ENCODE measurements at regions not wholly inside any gene's neighbourhood (a gene's known extent, or its start where the extent isn't known, plus 50 kb on each side); places are given as distances from the start of the nearest gene placed in this dataset.

DNA sequence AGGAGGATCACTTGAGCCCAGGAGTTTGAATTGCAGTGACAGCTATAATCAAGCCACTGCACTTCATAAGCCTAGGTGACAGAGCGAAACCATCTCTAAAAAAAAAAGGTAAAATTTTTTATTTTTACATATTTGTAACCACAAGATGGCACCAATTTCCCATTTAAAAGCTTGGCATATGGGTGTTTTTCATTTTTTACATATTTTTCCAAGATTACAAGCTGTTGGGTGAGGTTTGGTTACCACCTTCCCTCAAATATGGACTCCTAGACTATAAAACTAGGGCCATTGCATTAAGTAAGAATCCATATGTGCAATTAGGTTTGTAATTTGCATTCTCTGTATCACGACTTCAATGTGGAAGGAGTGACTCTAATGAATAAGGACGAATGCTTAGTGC is 129.3 kb upstream of the ACBD5 start:
- no peak overlapping the region for H2AFZ ChIP-seq (ENCODE audit: low read depth, low read length)
- BruUV-seq (replicated peaks): no TSS peak
- no peaks in the 10 kb centered on the region for H3K4me1 ChIP-seq (ENCODE audit: control insufficient read depth, extremely low read depth, insufficient read depth, low read length)
- no peaks in the 10 kb centered on the region for H3K9me1 ChIP-seq (replicated peaks; ENCODE audit: control insufficient read depth, extremely low read depth, insufficient read depth, low read length)
- peak; percentile 16 for DNase-seq (ENCODE audit: low read depth, low spot score)
- H3K9ac ChIP-seq (replicated peaks; ENCODE audit: extremely low read depth, insufficient read depth, low read length): no peak overlapping the region
- dilution Hi-C loops (cut with MboI; ENCODE audit: extremely low pct_ligation_motif_present, low sequenced_read_pairs) (no loop called here), intact Hi-C loops (cut with micrococcal nuclease) (loop anchor here (1.0 to 2.0 kb wide), 3 partner anchors 286 to 1024 kb away; no protein-coding TSS in a partner anchor)
- FAIRE-seq: no peak
- peaks cover 0 to 3% of the 10 kb centered on the region in 2 experiments for H3K27me3 ChIP-seq (ENCODE audit: control insufficient read depth in 2 of 2, insufficient read depth in 2 of 2, low read length in 2 of 2)
- H4K20me1 ChIP-seq (replicated peaks; ENCODE audit: control insufficient read depth, extremely low read depth, insufficient read depth, low read length): no peaks in the 10 kb centered on the region
- no peaks in the 10 kb centered on the region for H3K36me3 ChIP-seq (ENCODE audit: control insufficient read depth in 2 of 2, extremely low read depth in 1 of 2, insufficient read depth in 2 of 2, low read length in 2 of 2)
- ChIA-PET CTCF (interaction anchor here (0.6 to 1.8 kb wide), 30 partner anchors 9 to 1026 kb away, joined by 3 to 28 read pairs (median 4); partner anchors contain the start of gene RAB18), POLR2A (no interaction called here)
- no peak for TF ChIP-seq MYC (IDR thresholded peaks at IDR 0.05; ENCODE audit: low read depth, low read length)
- TF ChIP-seq JUN (IDR thresholded peaks at IDR 0.05; ENCODE audit: borderline replicate concordance, insufficient read depth, insufficient read length, low read depth): no peak
- no peak for TF ChIP-seq FOS (IDR thresholded peaks at IDR 0.05; ENCODE audit: borderline replicate concordance, insufficient read depth, low read length)
- no peak for TF ChIP-seq EZH2 (IDR thresholded peaks at IDR 0.05; ENCODE audit: borderline replicate concordance, low read depth, low read length, severe bottlenecking)
- no peak for TF ChIP-seq POLR2AphosphoS5 (IDR thresholded peaks at IDR 0.05; ENCODE audit: insufficient read depth, low read depth, low read length)
- no peak for TF ChIP-seq GATA2 (IDR thresholded peaks at IDR 0.05; ENCODE audit: insufficient read depth, insufficient read length, low read depth, low read length)
- TF ChIP-seq, protein P1, sequence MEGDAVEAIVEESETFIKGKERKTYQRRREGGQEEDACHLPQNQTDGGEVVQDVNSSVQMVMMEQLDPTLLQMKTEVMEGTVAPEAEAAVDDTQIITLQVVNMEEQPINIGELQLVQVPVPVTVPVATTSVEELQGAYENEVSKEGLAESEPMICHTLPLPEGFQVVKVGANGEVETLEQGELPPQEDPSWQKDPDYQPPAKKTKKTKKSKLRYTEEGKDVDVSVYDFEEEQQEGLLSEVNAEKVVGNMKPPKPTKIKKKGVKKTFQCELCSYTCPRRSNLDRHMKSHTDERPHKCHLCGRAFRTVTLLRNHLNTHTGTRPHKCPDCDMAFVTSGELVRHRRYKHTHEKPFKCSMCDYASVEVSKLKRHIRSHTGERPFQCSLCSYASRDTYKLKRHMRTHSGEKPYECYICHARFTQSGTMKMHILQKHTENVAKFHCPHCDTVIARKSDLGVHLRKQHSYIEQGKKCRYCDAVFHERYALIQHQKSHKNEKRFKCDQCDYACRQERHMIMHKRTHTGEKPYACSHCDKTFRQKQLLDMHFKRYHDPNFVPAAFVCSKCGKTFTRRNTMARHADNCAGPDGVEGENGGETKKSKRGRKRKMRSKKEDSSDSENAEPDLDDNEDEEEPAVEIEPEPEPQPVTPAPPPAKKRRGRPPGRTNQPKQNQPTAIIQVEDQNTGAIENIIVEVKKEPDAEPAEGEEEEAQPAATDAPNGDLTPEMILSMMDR (IDR thresholded peaks at IDR 0.05; ENCODE audit: extremely low read depth in 1 of 2, insufficient read depth in 1 of 2, low read depth in 1 of 2, low read length in 2 of 2): no peak
- no peak for TF ChIP-seq POLR2A (IDR thresholded peaks at IDR 0.05; ENCODE audit: low read depth, low read length)
- TF ChIP-seq, protein P2, sequence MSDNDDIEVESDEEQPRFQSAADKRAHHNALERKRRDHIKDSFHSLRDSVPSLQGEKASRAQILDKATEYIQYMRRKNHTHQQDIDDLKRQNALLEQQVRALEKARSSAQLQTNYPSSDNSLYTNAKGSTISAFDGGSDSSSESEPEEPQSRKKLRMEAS (IDR thresholded peaks at IDR 0.05; ENCODE audit: insufficient read depth, insufficient read length): no peak
- H3K79me2 ChIP-seq (ENCODE audit: control insufficient read depth, insufficient read depth, low read length): no peaks in the 10 kb centered on the region
- no peak overlapping the region for H3K4me2 ChIP-seq (ENCODE audit: insufficient read depth, low read length)
- H3K9me3 ChIP-seq (replicated peaks; ENCODE audit: control insufficient read depth, insufficient read depth, low read length): no peaks in the 10 kb centered on the region
- H3K4me3 ChIP-seq (replicated peaks in 1 of 3; ENCODE audit: insufficient read depth in 1 of 3, low read depth in 1 of 3, low read length in 3 of 3): no peak overlapping the region
- no peak overlapping the region for H3K27ac ChIP-seq (ENCODE audit: insufficient read depth, low read depth, low read length)
